GM18498 (cell line): ENCODE measurements at regions not wholly inside any gene's neighbourhood (a gene's known extent, or its start where the extent isn't known, plus 50 kb on each side); places are given as distances from the start of the nearest gene placed in this dataset.

Experiments
- ATAC-seq: cut with Tn5 transposase; IDR thresholded peaks from one replicate; pipeline ENCODE4 v1.9.1; 2021; ENCODE audit warnings: mild to moderate bottlenecking, moderate library complexity; ENCODE audit not compliant: unreplicated experiment

- ATAC-seq: no peak
Measured at GRCh38 chr6:40759838-40760237, 172.7 kb upstream of the LRFN2 start.

GRCh38 chr6:40759264-40759663, 172.1 kb upstream of the LRFN2 start:
- ATAC-seq: no peak

GRCh38 chr6:40755749-40756452, 168.7 kb upstream of the LRFN2 start:
- no peak for ATAC-seq

GRCh38 chr6:40755046-40755681, 168.0 kb upstream of the LRFN2 start:
- no peak for ATAC-seq

- no peak for ATAC-seq
Measured at GRCh38 chr6:40754461-40755045, 167.4 kb upstream of the LRFN2 start.

- ATAC-seq: no peak
Measured at GRCh38 chr6:40753675-40754448, 166.7 kb upstream of the LRFN2 start.

GRCh38 chr6:40753048-40753447, 165.9 kb upstream of the LRFN2 start:
- no peak for ATAC-seq

- ATAC-seq: no peak
Measured at GRCh38 chr6:40744835-40745234, 157.7 kb upstream of the LRFN2 start.

- ATAC-seq: no peak
Measured at GRCh38 chr6:40743690-40744446, 156.7 kb upstream of the LRFN2 start.

GRCh38 chr6:40743226-40743625, 156.1 kb upstream of the LRFN2 start:
- no peak for ATAC-seq

GRCh38 chr6:40740518-40740917, 153.4 kb upstream of the LRFN2 start:
- ATAC-seq: no peak

GRCh38 chr6:40738551-40739193, 151.5 kb upstream of the LRFN2 start:
- no peak for ATAC-seq

- ATAC-seq: no peak
Measured at GRCh38 chr6:40735521-40735920, 148.4 kb upstream of the LRFN2 start.

GRCh38 chr6:40735121-40735520, 148.0 kb upstream of the LRFN2 start:
- no peak for ATAC-seq

GRCh38 chr6:40734607-40735006, 147.4 kb upstream of the LRFN2 start:
- no peak for ATAC-seq

GRCh38 chr6:40733770-40734396, 146.7 kb upstream of the LRFN2 start:
- no peak for ATAC-seq

- no peak for ATAC-seq
Measured at GRCh38 chr6:40733290-40733689, 146.1 kb upstream of the LRFN2 start.

GRCh38 chr6:40732878-40733277, 145.7 kb upstream of the LRFN2 start:
- ATAC-seq: no peak

- ATAC-seq: no peak
Measured at GRCh38 chr6:40728643-40729042, 141.5 kb upstream of the LRFN2 start.

- ATAC-seq: no peak
Measured at GRCh38 chr6:40727271-40727670, 140.1 kb upstream of the LRFN2 start.
